ENCODE measurements at regions not wholly inside any gene's neighbourhood (a gene's known extent, or its start where the extent isn't known, plus 50 kb on each side); places are given as distances from the start of the nearest gene placed in this dataset.

DNA sequence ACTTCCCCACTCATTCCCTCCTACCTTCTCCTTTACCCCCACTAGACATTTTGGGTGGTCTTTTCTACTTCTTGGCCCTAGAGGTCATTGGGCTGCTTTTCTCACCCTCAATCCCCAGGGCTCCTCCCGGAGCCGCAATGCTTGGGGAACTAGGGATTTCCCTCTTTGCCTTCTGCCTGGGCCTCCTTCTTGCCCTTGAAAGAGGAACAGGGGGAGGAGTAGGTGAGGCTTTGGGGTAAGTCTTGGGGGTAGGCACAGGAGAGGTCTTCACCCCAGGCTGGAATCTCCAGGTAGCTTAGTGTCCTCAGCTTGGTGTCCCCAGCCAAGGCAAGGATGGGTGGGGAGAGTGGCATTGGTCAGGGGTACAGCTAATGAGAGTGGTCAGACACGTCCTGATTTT lies 56.2 kb upstream of the EPS8L3 start (continued):
- TF ChIP-seq ZNF281 (CRISPR knock-in tag; IDR thresholded peaks at IDR 0.05), result no peak
- TF ChIP-seq, protein P1, sequence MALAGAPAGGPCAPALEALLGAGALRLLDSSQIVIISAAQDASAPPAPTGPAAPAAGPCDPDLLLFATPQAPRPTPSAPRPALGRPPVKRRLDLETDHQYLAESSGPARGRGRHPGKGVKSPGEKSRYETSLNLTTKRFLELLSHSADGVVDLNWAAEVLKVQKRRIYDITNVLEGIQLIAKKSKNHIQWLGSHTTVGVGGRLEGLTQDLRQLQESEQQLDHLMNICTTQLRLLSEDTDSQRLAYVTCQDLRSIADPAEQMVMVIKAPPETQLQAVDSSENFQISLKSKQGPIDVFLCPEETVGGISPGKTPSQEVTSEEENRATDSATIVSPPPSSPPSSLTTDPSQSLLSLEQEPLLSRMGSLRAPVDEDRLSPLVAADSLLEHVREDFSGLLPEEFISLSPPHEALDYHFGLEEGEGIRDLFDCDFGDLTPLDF (CRISPR knock-in tag; IDR thresholded peaks at IDR 0.05), result no peak
- no peak for TF ChIP-seq ZNF219 (CRISPR knock-in tag; IDR thresholded peaks at IDR 0.05; ENCODE audit: borderline replicate concordance)
- no peak for TF ChIP-seq FOXK1 (CRISPR knock-in tag; IDR thresholded peaks at IDR 0.05)
- TF ChIP-seq NFYB (CRISPR knock-in tag; conservative IDR thresholded peaks at IDR 0.05; ENCODE audit: low read depth), result no peak
- TF ChIP-seq ESRRA (CRISPR knock-in tag; IDR thresholded peaks at IDR 0.05; ENCODE audit: borderline replicate concordance), result no peak
- no peak for TF ChIP-seq OVOL2 (CRISPR knock-in tag; IDR thresholded peaks at IDR 0.05; ENCODE audit: borderline replicate concordance)
- TF ChIP-seq JUN (CRISPR knock-in tag; IDR thresholded peaks at IDR 0.05), result no peak
- no peak for TF ChIP-seq ZBTB21 (CRISPR knock-in tag; IDR thresholded peaks at IDR 0.05; ENCODE audit: borderline replicate concordance)
- no peak for TF ChIP-seq MXD4 (CRISPR knock-in tag; IDR thresholded peaks at IDR 0.05; ENCODE audit: borderline replicate concordance)
- TF ChIP-seq ZNF317 (CRISPR knock-in tag; IDR thresholded peaks at IDR 0.05; ENCODE audit: borderline replicate concordance, low read depth), result no peak

- Mint-ChIP-seq H3K4me3 (no peak overlapping the region), H3K27ac (no peak overlapping the region), H3K36me3 (peaks cover 9% of the 10 kb centered on the region), H3K4me1 (peaks cover 5% of the 10 kb centered on the region), H3K9me3 (peaks cover 17% of the 10 kb centered on the region), H3K27me3 (ENCODE audit: low read depth) (no peaks in the 10 kb centered on the region; the same call in 1 of the 2 replicates)
- ChIA-PET CTCF (interaction anchor here (1.1 to 1.5 kb wide), 3 partner anchors 29 to 241 kb away, joined by 3 read pairs; partner anchors contain the start of gene AHCYL1), POLR2A (no interaction called here)
- ATAC-seq (no peak), DNase-seq (ENCODE audit: low spot score) (no peak)
- TF ChIP-seq HMGA2 (CRISPR knock-in tag; IDR thresholded peaks at IDR 0.05) (no peak), ATF3 (CRISPR knock-in tag; conservative IDR thresholded peaks at IDR 0.05) (no peak), NFE2L1 (CRISPR knock-in tag; IDR thresholded peaks at IDR 0.05) (no peak), IRF2 (CRISPR knock-in tag; IDR thresholded peaks at IDR 0.05; ENCODE audit: borderline replicate concordance, low read depth) (no peak), ZBTB43 (CRISPR knock-in tag; IDR thresholded peaks at IDR 0.05) (no peak), ZNF219 (CRISPR knock-in tag; IDR thresholded peaks at IDR 0.05; ENCODE audit: borderline replicate concordance) (no peak), TEAD1 (CRISPR knock-in tag; IDR thresholded peaks at IDR 0.05) (no peak)
- TF ChIP-seq, protein P2, sequence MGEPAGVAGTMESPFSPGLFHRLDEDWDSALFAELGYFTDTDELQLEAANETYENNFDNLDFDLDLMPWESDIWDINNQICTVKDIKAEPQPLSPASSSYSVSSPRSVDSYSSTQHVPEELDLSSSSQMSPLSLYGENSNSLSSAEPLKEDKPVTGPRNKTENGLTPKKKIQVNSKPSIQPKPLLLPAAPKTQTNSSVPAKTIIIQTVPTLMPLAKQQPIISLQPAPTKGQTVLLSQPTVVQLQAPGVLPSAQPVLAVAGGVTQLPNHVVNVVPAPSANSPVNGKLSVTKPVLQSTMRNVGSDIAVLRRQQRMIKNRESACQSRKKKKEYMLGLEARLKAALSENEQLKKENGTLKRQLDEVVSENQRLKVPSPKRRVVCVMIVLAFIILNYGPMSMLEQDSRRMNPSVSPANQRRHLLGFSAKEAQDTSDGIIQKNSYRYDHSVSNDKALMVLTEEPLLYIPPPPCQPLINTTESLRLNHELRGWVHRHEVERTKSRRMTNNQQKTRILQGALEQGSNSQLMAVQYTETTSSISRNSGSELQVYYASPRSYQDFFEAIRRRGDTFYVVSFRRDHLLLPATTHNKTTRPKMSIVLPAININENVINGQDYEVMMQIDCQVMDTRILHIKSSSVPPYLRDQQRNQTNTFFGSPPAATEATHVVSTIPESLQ (CRISPR knock-in tag; IDR thresholded peaks at IDR 0.05), result no peak
- TF ChIP-seq, protein P3, sequence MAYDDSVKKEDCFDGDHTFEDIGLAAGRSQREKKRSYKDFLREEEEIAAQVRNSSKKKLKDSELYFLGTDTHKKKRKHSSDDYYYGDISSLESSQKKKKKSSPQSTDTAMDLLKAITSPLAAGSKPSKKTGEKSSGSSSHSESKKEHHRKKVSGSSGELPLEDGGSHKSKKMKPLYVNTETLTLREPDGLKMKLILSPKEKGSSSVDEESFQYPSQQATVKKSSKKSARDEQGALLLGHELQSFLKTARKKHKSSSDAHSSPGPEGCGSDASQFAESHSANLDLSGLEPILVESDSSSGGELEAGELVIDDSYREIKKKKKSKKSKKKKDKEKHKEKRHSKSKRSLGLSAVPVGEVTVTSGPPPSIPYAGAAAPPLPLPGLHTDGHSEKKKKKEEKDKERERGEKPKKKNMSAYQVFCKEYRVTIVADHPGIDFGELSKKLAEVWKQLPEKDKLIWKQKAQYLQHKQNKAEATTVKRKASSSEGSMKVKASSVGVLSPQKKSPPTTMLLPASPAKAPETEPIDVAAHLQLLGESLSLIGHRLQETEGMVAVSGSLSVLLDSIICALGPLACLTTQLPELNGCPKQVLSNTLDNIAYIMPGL (CRISPR knock-in tag; IDR thresholded peaks at IDR 0.05), result no peak
Observed at GRCh38 chr1:109818988-109819764, 55.5 kb upstream of the EPS8L3 start.
